Activated CD8-positive, alpha-beta T cell treated with anti-CD3 and anti-CD28 coated beads for 36 hours (primary cell): ENCODE measurements at regions not wholly inside any gene's neighbourhood (a gene's known extent, or its start where the extent isn't known, plus 50 kb on each side); places are given as distances from the start of the nearest gene placed in this dataset.
"Not testable (repeated sequence)": the region's sequence is repeated elsewhere in the genome, so short reads cannot be mapped to it uniquely, and the experiment has no call there.

Experiments used
- ATAC-seq: fragments of 200-7000 bp; cut with Tn5 transposase; one replicate; pipeline ENCODE4 v1.10.0; 2021; ENCODE audit warnings: mild to moderate bottlenecking, moderate library complexity
- CTCF ChIA-PET: fragments of 350-600 bp; sonication (Branson Sonifier 250); formaldehyde crosslinking; loops from one replicate; lab custom pipeline; 2021; ENCODE audit warnings: antibody characterized with exemption; lab: Charles Lee
- POLR2A ChIA-PET: fragments of 350-600 bp; sonication (Branson Sonifier 250); formaldehyde crosslinking; loops from one replicate; lab custom pipeline; 2021; ENCODE audit warnings: antibody characterized with exemption; lab: Charles Lee
- DNase-seq: peaks from one replicate; pipeline ENCODE4 v3.0.0-alpha.2; 2020
- H3K27ac Mint-ChIP-seq: one replicate; pipeline ENCODE4 v1.8.0; 2021; ENCODE audit warnings: mild to moderate bottlenecking, mixed read lengths
- H3K27me3 Mint-ChIP-seq: one replicate; pipeline ENCODE4 v1.8.0; 2021; ENCODE audit warnings: mixed read lengths
- H3K36me3 Mint-ChIP-seq: one replicate; pipeline ENCODE4 v1.8.0; 2021; ENCODE audit warnings: low read depth, mixed read lengths
- H3K4me1 Mint-ChIP-seq: one replicate; pipeline ENCODE4 v1.8.0; 2021; ENCODE audit warnings: low read depth, mixed read lengths
- H3K4me3 Mint-ChIP-seq: one replicate; pipeline ENCODE4 v1.8.0; 2021; ENCODE audit warnings: mild to moderate bottlenecking, moderate library complexity, mixed read lengths
- H3K9me3 Mint-ChIP-seq: one replicate; pipeline ENCODE4 v1.8.0; 2021; ENCODE audit warnings: mixed read lengths
- CTCF ChIP-seq: fragments of 200-600 bp; IDR thresholded peaks from one replicate; pipeline ENCODE4 v1.8.0; 2022; ENCODE audit warnings: antibody characterized with exemption, mild to moderate bottlenecking
- intact Hi-C: fragments of 100-400 bp; cut with micrococcal nuclease; formaldehyde crosslinking; loops from one replicate; pipeline ENCODE4 v1.10.0; 2022

- no peaks in the 10 kb centered on the region for H3K27me3 Mint-ChIP-seq
- no peaks in the 10 kb centered on the region for H3K4me1 Mint-ChIP-seq
- ChIA-PET POLR2A (no interaction called here), CTCF (no interaction called here)
- ATAC-seq: no peak
- H3K27ac Mint-ChIP-seq: no peak overlapping the region
- no peak for DNase-seq
- TF ChIP-seq CTCF: no peak
- intact Hi-C loops: no loop called here
- no peaks in the 10 kb centered on the region for H3K36me3 Mint-ChIP-seq
- H3K9me3 Mint-ChIP-seq: peaks cover 20% of the 10 kb centered on the region
- H3K4me3 Mint-ChIP-seq: no peak overlapping the region
These were observed 1299.9 kb upstream of the MIR17HG start for GRCh38 chr13:90047600-90047999.

- POLR2A ChIA-PET: no interaction called here
- H3K27me3 Mint-ChIP-seq: no peaks in the 10 kb centered on the region
These were observed 1297.4 kb upstream of the MIR17HG start for GRCh38 chr13:90049989-90050671.

GRCh38 chr13:90055121-90055520, 1292.4 kb upstream of the MIR17HG start:
- no peak for ATAC-seq
- no peak overlapping the region for H3K27ac Mint-ChIP-seq
- no peak for DNase-seq
- intact Hi-C loops: no loop called here
- TF ChIP-seq CTCF: no peak
- no peaks in the 10 kb centered on the region for H3K27me3 Mint-ChIP-seq
- POLR2A ChIA-PET: no interaction called here
- CTCF ChIA-PET: no interaction called here
- no peaks in the 10 kb centered on the region for H3K4me1 Mint-ChIP-seq
- H3K4me3 Mint-ChIP-seq: no peak overlapping the region
- H3K9me3 Mint-ChIP-seq: no peaks in the 10 kb centered on the region
- H3K36me3 Mint-ChIP-seq: no peaks in the 10 kb centered on the region

More at GRCh38 chr13:90049989-90050671, 1297.4 kb upstream of the MIR17HG start:
- intact Hi-C loops: no loop called here
- no peaks in the 10 kb centered on the region for H3K4me1 Mint-ChIP-seq
- peaks cover 7% of the 10 kb centered on the region for H3K9me3 Mint-ChIP-seq
- no peak for TF ChIP-seq CTCF
- H3K27ac Mint-ChIP-seq: no peak overlapping the region
- DNase-seq (no peak), ATAC-seq (no peak)
- H3K36me3 Mint-ChIP-seq: no peaks in the 10 kb centered on the region
- no peak overlapping the region for H3K4me3 Mint-ChIP-seq
- CTCF ChIA-PET: no interaction called here

GRCh38 chr13:90055760-90056159, 1291.7 kb upstream of the MIR17HG start:
- H3K27me3 Mint-ChIP-seq: no peaks in the 10 kb centered on the region
- peaks cover 2% of the 10 kb centered on the region for H3K9me3 Mint-ChIP-seq
- DNase-seq: no peak
- ChIA-PET CTCF (no interaction called here), POLR2A (no interaction called here)
- no peak for TF ChIP-seq CTCF
- no peak overlapping the region for H3K4me3 Mint-ChIP-seq
- H3K4me1 Mint-ChIP-seq: no peaks in the 10 kb centered on the region
- H3K36me3 Mint-ChIP-seq: no peaks in the 10 kb centered on the region
- no peak overlapping the region for H3K27ac Mint-ChIP-seq
- intact Hi-C loops: no loop called here
- ATAC-seq: no peak

GRCh38 chr13:90064226-90064625, 1283.3 kb upstream of the MIR17HG start:
- H3K4me1 Mint-ChIP-seq, H3K4me3 Mint-ChIP-seq, CTCF ChIA-PET: not testable (repeated sequence)

More at GRCh38 chr13:90064226-90064625, 1283.3 kb upstream of the MIR17HG start:
- H3K27ac Mint-ChIP-seq, DNase-seq, POLR2A ChIA-PET, H3K36me3 Mint-ChIP-seq, intact Hi-C loops, ATAC-seq, H3K9me3 Mint-ChIP-seq, H3K27me3 Mint-ChIP-seq: not testable (repeated sequence)
